SU-DHL-6 (cell line): ENCODE measurements at regions not wholly inside any gene's neighbourhood (a gene's known extent, or its start where the extent isn't known, plus 50 kb on each side); places are given as distances from the start of the nearest gene placed in this dataset.

Experiments
- H2AFZ ChIP-seq: fragments of 200-600 bp; sonication (generic); 2 replicates; pipeline ENCODE4 v1.6.1; 2014; ENCODE audit warnings: low read depth, mild to moderate bottlenecking, moderate library complexity, mixed read lengths, antibody characterized with exemption, low read length; ENCODE audit not compliant: severe bottlenecking
- H3F3A ChIP-seq: fragments of 200-600 bp; shearing (Covaris generic); 2 replicates; pipeline ENCODE4 v1.6.0; 2016; ENCODE audit warnings: antibody characterized with exemption, mild to moderate bottlenecking; ENCODE audit not compliant: insufficient read depth
- H3K27ac ChIP-seq: fragments of 200-600 bp; sonication (generic); 2 replicates; pipeline ENCODE4 v1.5.1; 2016; ENCODE audit warnings: low read depth, mild to moderate bottlenecking, low read length, moderate library complexity, mixed read lengths
- H3K27me3 ChIP-seq: fragments of 200-600 bp; sonication (generic), shearing (Covaris generic); 2 replicates; pipeline ENCODE4 v1.6.0; 2014; ENCODE audit warnings: mild to moderate bottlenecking, low read length
- H3K36me3 ChIP-seq: fragments of 200-600 bp; sonication (generic); 2 replicates; pipeline ENCODE4 v1.6.1; 2014; ENCODE audit warnings: mild to moderate bottlenecking, low read length, mixed read lengths
- H3K4me2 ChIP-seq: fragments of 300-600, 200-600 bp; shearing (Covaris generic), sonication (generic); 2 replicates; pipeline ENCODE4 v1.6.0; 2014; ENCODE audit warnings: low read length, low read depth, mild to moderate bottlenecking; ENCODE audit not compliant: poor library complexity, severe bottlenecking
- H3K4me3 ChIP-seq: fragments of 200-600 bp; sonication (generic); 2 replicates; pipeline ENCODE4 v1.5.1; 2014; ENCODE audit warnings: antibody characterized with exemption, low read length, mild to moderate bottlenecking, mixed read lengths; ENCODE audit not compliant: insufficient read depth, poor library complexity, severe bottlenecking
- H3K79me2 ChIP-seq: fragments of 200-600 bp; sonication (generic); 2 replicates; pipeline ENCODE4 v1.6.1; 2014; ENCODE audit warnings: mild to moderate bottlenecking, low read length, moderate library complexity; ENCODE audit not compliant: insufficient read depth
- H3K9ac ChIP-seq: fragments of 200-600 bp; sonication (generic); 2 replicates; pipeline ENCODE4 v1.7.0; 2014; ENCODE audit warnings: mild to moderate bottlenecking, low read length
- H3K9me2 ChIP-seq: fragments of 200-600 bp; sonication (generic); replicated peaks from 2 replicates; pipeline ENCODE4 v1.6.1; 2014; ENCODE audit warnings: low read length; ENCODE audit not compliant: insufficient read depth
- H3K9me3 ChIP-seq: fragments of 200-600 bp; sonication (generic); 2 replicates; pipeline ENCODE4 v1.6.1; 2014; ENCODE audit warnings: low read length, mixed read lengths; ENCODE audit not compliant: insufficient read depth
- H4K20me1 ChIP-seq: fragments of 200-600 bp; sonication (generic); 2 replicates; pipeline ENCODE4 v1.6.1; 2014; ENCODE audit warnings: low read depth, mild to moderate bottlenecking, antibody characterized with exemption, low read length, moderate library complexity, mixed read lengths
- CTCF ChIP-seq: fragments of 200-600 bp; sonication (generic); IDR thresholded peaks from one replicate; pipeline ENCODE4 v1.5.1; 2017; ENCODE audit warnings: antibody characterized with exemption, mild to moderate bottlenecking, low read length, moderate library complexity; ENCODE audit not compliant: insufficient read depth, poor library complexity, severe bottlenecking
- EZH2phosphoT487 ChIP-seq: fragments of 200-600 bp; sonication (generic), shearing (Covaris generic); conservative IDR thresholded peaks from 2 replicates; pipeline ENCODE4 v1.6.1; 2018; ENCODE audit warnings: mild to moderate bottlenecking, antibody characterized with exemption, low read length, moderate library complexity, mixed read lengths

- no peak overlapping the region for H2AFZ ChIP-seq
- H4K20me1 ChIP-seq: no peaks in the 10 kb centered on the region
- no peaks in the 10 kb centered on the region for H3K9me3 ChIP-seq
- H3K27ac ChIP-seq: no peak overlapping the region
- H3K36me3 ChIP-seq: no peaks in the 10 kb centered on the region
- no peak overlapping the region for H3K9ac ChIP-seq
- H3K9me2 ChIP-seq: no peaks in the 10 kb centered on the region
- TF ChIP-seq EZH2phosphoT487 (no peak), CTCF (no peak)
- H3K79me2 ChIP-seq: no peaks in the 10 kb centered on the region
- no peaks in the 10 kb centered on the region for H3K27me3 ChIP-seq
- no peaks in the 10 kb centered on the region for H3F3A ChIP-seq
- H3K4me3 ChIP-seq: no peak overlapping the region
- H3K4me2 ChIP-seq: no peak overlapping the region
These were observed 182.8 kb downstream of the FAM76B start for GRCh38 chr11:95606824-95607223.

DNA sequence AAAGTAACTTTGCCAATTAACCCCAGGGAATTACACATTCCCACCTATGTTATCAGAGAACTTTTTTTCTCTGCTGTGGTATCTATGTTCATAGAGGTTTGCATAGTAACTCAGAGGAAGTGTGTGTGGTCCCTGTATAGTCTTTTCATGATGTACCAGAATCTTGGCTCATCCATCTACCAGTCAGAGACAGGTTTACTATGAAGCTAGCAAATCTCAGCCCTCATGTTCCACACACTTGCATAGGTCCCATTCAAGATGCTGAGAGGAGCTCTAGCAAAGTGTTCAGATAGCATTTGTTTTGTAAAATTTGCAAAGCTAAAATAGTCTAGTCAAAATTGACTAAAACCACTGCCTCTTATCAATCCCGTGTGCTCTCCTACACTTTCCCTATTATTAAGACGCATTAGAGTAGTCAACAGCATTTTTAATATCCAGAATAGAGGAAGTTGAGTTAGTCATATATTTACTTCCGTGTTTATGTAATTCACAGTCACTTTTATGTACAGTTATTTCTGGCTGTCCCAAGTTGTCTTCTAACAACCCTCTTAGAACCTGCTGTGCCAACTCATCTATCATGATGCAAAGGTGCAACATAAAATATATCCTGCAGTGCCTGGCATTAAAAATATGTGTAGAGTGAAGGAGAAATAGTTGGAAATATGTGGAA lies 184.2 kb downstream of the FAM76B start:
- no peaks in the 10 kb centered on the region for H4K20me1 ChIP-seq
- H3K9me2 ChIP-seq: no peaks in the 10 kb centered on the region
- H3K9ac ChIP-seq: no peak overlapping the region
- TF ChIP-seq CTCF: no peak
- TF ChIP-seq EZH2phosphoT487: no peak
- H3F3A ChIP-seq: no peaks in the 10 kb centered on the region
- no peak overlapping the region for H3K4me2 ChIP-seq
- H3K9me3 ChIP-seq: no peaks in the 10 kb centered on the region
- H3K79me2 ChIP-seq: no peaks in the 10 kb centered on the region
- no peak overlapping the region for H2AFZ ChIP-seq
- H3K27me3 ChIP-seq: no peaks in the 10 kb centered on the region
- no peaks in the 10 kb centered on the region for H3K36me3 ChIP-seq
- no peak overlapping the region for H3K4me3 ChIP-seq
- H3K27ac ChIP-seq: no peak overlapping the region

GRCh38 chr11:95599959-95600586 lies 189.5 kb downstream of the FAM76B start:
- Histone ChIP-seq H4K20me1 (no peaks in the 10 kb centered on the region), H3F3A (no peaks in the 10 kb centered on the region), H3K36me3 (no peaks in the 10 kb centered on the region), H3K9ac (no peak overlapping the region), H3K4me3 (no peak overlapping the region), H3K4me2 (no peak overlapping the region), H3K27me3 (no peaks in the 10 kb centered on the region), H3K79me2 (no peaks in the 10 kb centered on the region), H3K9me2 (no peaks in the 10 kb centered on the region), H2AFZ (no peak overlapping the region), H3K9me3 (no peaks in the 10 kb centered on the region), H3K27ac (no peak overlapping the region)
- TF ChIP-seq CTCF: no peak
